IMR-90 (cell line): ENCODE measurements at regions not wholly inside any gene's neighbourhood (a gene's known extent, or its start where the extent isn't known, plus 50 kb on each side); places are given as distances from the start of the nearest gene placed in this dataset.

Experiments
- ATAC-seq: fragments of 200-7000 bp; cut with Tn5 transposase; 2 replicates; pipeline ENCODE4 v1.9.1; 2020; ENCODE audit warnings: low read depth, mild to moderate bottlenecking, moderate library complexity
- BruUV-seq: library from RNA; stranded (reverse); fragments of 400-500 nt; replicated peaks from 2 replicates; lab custom pipeline; 2021; lab: Mats Ljungman, UMichigan
- CTCF ChIA-PET: fragments of 300-600 bp; formaldehyde crosslinking; extraction: SDS; loops from one replicate; lab custom pipeline; 2021; ENCODE audit warnings: antibody characterized with exemption; lab: Yijun Ruan, JAX
- POLR2A ChIA-PET: fragments of 300-600 bp; sonication (Branson Sonifier 250); formaldehyde crosslinking; loops from one replicate; lab custom pipeline; 2022; ENCODE audit warnings: antibody characterized with exemption; ENCODE audit not compliant: unreplicated experiment; lab: Charles Lee
- DNase-seq: peaks from one replicate; pipeline ENCODE4 v3.0.0; 2013
- H2AFZ ChIP-seq: replicated peaks from 2 replicates; pipeline ENCODE3; 2013; ENCODE audit warnings: low read length, mild to moderate bottlenecking; ENCODE audit not compliant: poor library complexity
- H2AK5ac ChIP-seq: 2 replicates; pipeline ENCODE4 v1.6.1; 2013; ENCODE audit warnings: low read depth, low read length, inconsistent platforms
- H2AK9ac ChIP-seq: replicated peaks from 2 replicates; pipeline ENCODE3; 2013; ENCODE audit warnings: mild to moderate bottlenecking, low read depth, low read length, moderate library complexity; ENCODE audit not compliant: poor library complexity
- H2BK120ac ChIP-seq: 2 replicates; pipeline ENCODE4 v1.6.1; 2013; ENCODE audit warnings: low read depth, low read length, inconsistent platforms
- H2BK15ac ChIP-seq: 3 replicates; pipeline ENCODE4 v1.6.1; 2013; ENCODE audit warnings: low read depth, low read length, inconsistent platforms
- H2BK20ac ChIP-seq: 2 replicates; pipeline ENCODE4 v1.6.1; 2013; ENCODE audit warnings: low read depth, mild to moderate bottlenecking, inconsistent platforms, low read length, moderate library complexity
- H2BK5ac ChIP-seq: 2 replicates; pipeline ENCODE4 v1.6.1; 2013; ENCODE audit warnings: mild to moderate bottlenecking, low read depth, low read length, inconsistent platforms; ENCODE audit not compliant: poor library complexity, severe bottlenecking
- H3K14ac ChIP-seq: replicated peaks from 2 replicates; pipeline ENCODE4 v1.6.1; 2013; ENCODE audit warnings: low read depth, low read length, inconsistent platforms
- H3K18ac ChIP-seq: 2 replicates; pipeline ENCODE4 v1.6.1; 2013; ENCODE audit warnings: low read depth, low read length, control low read depth
- H3K23ac ChIP-seq: 2 replicates; pipeline ENCODE4 v1.6.1; 2013; ENCODE audit warnings: low read depth, low read length, inconsistent platforms
- H3K27ac ChIP-seq: 2 replicates; pipeline ENCODE4 v1.5.1; 2013; ENCODE audit warnings: mild to moderate bottlenecking, control low read depth, low read length; ENCODE audit not compliant: insufficient read depth
- H3K27me3 ChIP-seq: 2 replicates; pipeline ENCODE4 v1.6.1; 2013; ENCODE audit warnings: low read length; ENCODE audit not compliant: control insufficient read depth, insufficient read depth
- H3K36me3 ChIP-seq: 2 replicates; pipeline ENCODE4 v1.6.1; 2013; ENCODE audit warnings: low read length, mixed read lengths; ENCODE audit not compliant: control insufficient read depth, insufficient read depth
- H3K4ac ChIP-seq: 2 replicates; pipeline ENCODE4 v1.6.1; 2013; ENCODE audit warnings: low read depth, low read length, inconsistent platforms
- H3K4me1 ChIP-seq: 2 replicates; pipeline ENCODE4 v1.6.1; 2013; ENCODE audit warnings: low read length, mixed read lengths; ENCODE audit not compliant: control insufficient read depth, insufficient read depth
- H3K4me2 ChIP-seq: 2 replicates; pipeline ENCODE4 v1.6.1; 2013; ENCODE audit warnings: low read depth, mild to moderate bottlenecking, control low read depth, low read length, moderate library complexity
- H3K4me3 ChIP-seq: 2 replicates; pipeline ENCODE4 v1.5.1; 2013; ENCODE audit warnings: low read depth, mild to moderate bottlenecking, control low read depth, low read length, moderate library complexity; ENCODE audit not compliant: insufficient read depth
- H3K56ac ChIP-seq: 2 replicates; pipeline ENCODE4 v1.6.1; 2013; ENCODE audit warnings: low read length, inconsistent platforms; ENCODE audit not compliant: insufficient read depth; ENCODE audit errors: extremely low read depth
- H3K79me1 ChIP-seq, 2 experiments: 2 replicates each; pipeline ENCODE4 v1.6.1; 2013; ENCODE audit warnings: low read length in 2 of 2, inconsistent platforms in 1 of 2, low read depth in 1 of 2
- H3K9ac ChIP-seq: 2 replicates; pipeline ENCODE4 v1.6.1; 2013; ENCODE audit warnings: low read depth, low read length, control low read depth
- H3K9me1 ChIP-seq: 2 replicates; pipeline ENCODE4 v1.6.1; 2013; ENCODE audit warnings: low read length, inconsistent platforms; ENCODE audit not compliant: insufficient read depth
- H3K9me3 ChIP-seq: 2 replicates; pipeline ENCODE4 v1.6.1; 2013; ENCODE audit warnings: low read length; ENCODE audit not compliant: control insufficient read depth, insufficient read depth
- H4K20me1 ChIP-seq: 2 replicates; pipeline ENCODE4 v1.6.1; 2013; ENCODE audit warnings: low read length, inconsistent platforms; ENCODE audit not compliant: insufficient read depth
- H4K5ac ChIP-seq: 2 replicates; pipeline ENCODE4 v1.6.1; 2013; ENCODE audit warnings: mild to moderate bottlenecking, low read depth, low read length, control low read depth
- H4K8ac ChIP-seq, 2 experiments: 2 replicates each; pipeline ENCODE4 v1.6.1; 2013; ENCODE audit warnings: low read depth in 2 of 2, low read length in 2 of 2, control low read depth in 1 of 2, inconsistent platforms in 1 of 2
- H4K91ac ChIP-seq: 2 replicates; pipeline ENCODE4 v1.6.1; 2013; ENCODE audit warnings: low read depth, low read length, inconsistent platforms; ENCODE audit not compliant: insufficient read depth
- BHLHE40 ChIP-seq: fragments of 150-350 bp; IDR thresholded peaks from 2 replicates; pipeline ENCODE4 v1.6.1; 2016; ENCODE audit warnings: mild to moderate bottlenecking, low read depth, low read length
- CEBPB ChIP-seq: IDR thresholded peaks from 2 replicates; pipeline ENCODE4 v1.6.1; 2012; ENCODE audit warnings: low read depth, low read length, improper control_type of control experiment
- CHD1 ChIP-seq: IDR thresholded peaks from 2 replicates; pipeline ENCODE4 v1.6.1; 2012; ENCODE audit warnings: low read depth, low read length, improper control_type of control experiment
- CTCF ChIP-seq: conservative IDR thresholded peaks from 2 replicates; pipeline ENCODE4 v1.5.1; 2012; ENCODE audit warnings: mild to moderate bottlenecking, low read depth, low read length, improper control_type of control experiment
- ELK1 ChIP-seq: fragments of 150-350 bp; IDR thresholded peaks from 2 replicates; pipeline ENCODE4 v1.6.1; 2016; ENCODE audit warnings: low read depth, mild to moderate bottlenecking, low read length, moderate library complexity, borderline replicate concordance
- FOS ChIP-seq: fragments of 150-350 bp; IDR thresholded peaks from 2 replicates; pipeline ENCODE4 v1.6.1; 2016; ENCODE audit warnings: low read depth, low read length
- MAFK ChIP-seq: IDR thresholded peaks from 2 replicates; pipeline ENCODE4 v1.6.1; 2012; ENCODE audit warnings: low read depth, low read length, improper control_type of control experiment
- MAZ ChIP-seq: IDR thresholded peaks from 2 replicates; pipeline ENCODE4 v1.6.1; 2012; ENCODE audit warnings: low read depth, mild to moderate bottlenecking, low read length, improper control_type of control experiment, moderate library complexity, borderline replicate concordance
- MXI1 ChIP-seq: IDR thresholded peaks from 2 replicates; pipeline ENCODE4 v1.6.1; 2012; ENCODE audit warnings: low read depth, mild to moderate bottlenecking, low read length, moderate library complexity, borderline replicate concordance
- NFE2L2 ChIP-seq: fragments of 150-350 bp; IDR thresholded peaks from 2 replicates; pipeline ENCODE4 v1.6.1; 2016; ENCODE audit warnings: low read depth, mild to moderate bottlenecking, low read length
- POLR2A ChIP-seq: IDR thresholded peaks from 2 replicates; pipeline ENCODE4 v1.6.1; 2012; ENCODE audit warnings: mild to moderate bottlenecking, low read depth, low read length
- RAD21 ChIP-seq: IDR thresholded peaks from 2 replicates; pipeline ENCODE4 v1.6.1; 2012; ENCODE audit warnings: low read length, improper control_type of control experiment
- RCOR1 ChIP-seq: IDR thresholded peaks from 2 replicates; pipeline ENCODE4 v1.6.1; 2012; ENCODE audit warnings: mild to moderate bottlenecking, low read length, improper control_type of control experiment; ENCODE audit not compliant: insufficient replicate concordance
- RFX5 ChIP-seq: IDR thresholded peaks from 2 replicates; pipeline ENCODE4 v1.8.0; 2012; ENCODE audit warnings: low read depth, mild to moderate bottlenecking, low read length, moderate library complexity
- SMC3 ChIP-seq: fragments of 150-350 bp; IDR thresholded peaks from 2 replicates; pipeline ENCODE4 v1.6.1; 2016; ENCODE audit warnings: low read depth, mild to moderate bottlenecking, antibody characterized with exemption, low read length, moderate library complexity
- USF2 ChIP-seq: fragments of 150-350 bp; IDR thresholded peaks from 2 replicates; pipeline ENCODE4 v1.6.1; 2017; ENCODE audit warnings: mild to moderate bottlenecking, antibody characterized with exemption, low read length, low read depth
- WGBS, 2 experiments: methylation state at CpG; one replicate each; pipeline versions ENCODE4 v1.1.5 to v1.1.7; 2013; ENCODE audit warnings: missing lambda C conversion rate in 2 of 2; ENCODE audit not compliant: insufficient read length in 1 of 2; ENCODE audit errors: extremely low coverage in 2 of 2; 5-methylcytosine and 5-hydroxymethylcytosine counted together
- dilution Hi-C: fragments of 300-500 bp; cut with HindIII; formaldehyde crosslinking; loops from one replicate; pipeline ENCODE4 v1.14.3; 2018; ENCODE audit warnings: low sequenced_read_pairs; ENCODE audit not compliant: unreplicated experiment
- in situ Hi-C: fragments of 300-500 bp; cut with MboI; formaldehyde crosslinking; loops from 3 replicates; pipeline ENCODE4 v1.14.3; 2019; ENCODE audit warnings: low sequenced_read_pairs, inconsistent platforms, mixed read lengths
- intact Hi-C: fragments of 100-400 bp; cut with micrococcal nuclease; formaldehyde crosslinking; loops from 2 replicates; pipeline ENCODE4 v1.10.0; 2022

GRCh38 chr1:194102607-194103006 is 916.2 kb upstream of the B3GALT2 start:
- intact Hi-C loops = no loop called here
- WGBS, 2 experiments = no CpG with 5 or more reads among the region's 2 CpGs
- H3K18ac ChIP-seq = no peak overlapping the region
- no peaks in the 10 kb centered on the region for H3K79me1 ChIP-seq
- dilution Hi-C loops = no loop called here
- H3K4ac ChIP-seq = no peak overlapping the region
- no peak overlapping the region for H4K91ac ChIP-seq
- H3K9me3 ChIP-seq = no peaks in the 10 kb centered on the region
- no peak overlapping the region for H3K56ac ChIP-seq
- H2BK120ac ChIP-seq = no peak overlapping the region
- H4K8ac ChIP-seq = no peak overlapping the region
- H3K9me1 ChIP-seq = no peaks in the 10 kb centered on the region
- DNase-seq = peak; percentile 4
- H2BK5ac ChIP-seq = no peak overlapping the region
- H3K4me3 ChIP-seq = no peak overlapping the region
- TF ChIP-seq CTCF = no peak
- TF ChIP-seq USF2 = no peak
- no peak for TF ChIP-seq FOS
- no peak for TF ChIP-seq RFX5
- no peak for TF ChIP-seq RCOR1
- TF ChIP-seq ELK1 = no peak
- no peak for TF ChIP-seq SMC3
- no peak for TF ChIP-seq MAZ
- no peak for TF ChIP-seq CEBPB
- no peak for TF ChIP-seq BHLHE40
- TF ChIP-seq POLR2A = no peak
- no peak for TF ChIP-seq CHD1
- no peak for TF ChIP-seq NFE2L2
- TF ChIP-seq MAFK = no peak
- TF ChIP-seq RAD21 = no peak
- TF ChIP-seq MXI1 = no peak
- H4K20me1 ChIP-seq = no peaks in the 10 kb centered on the region
- no peak overlapping the region for H3K4me2 ChIP-seq
- H2BK15ac ChIP-seq = no peak overlapping the region
- H3K14ac ChIP-seq = no peak overlapping the region
- no peaks in the 10 kb centered on the region for H3K36me3 ChIP-seq
- ChIA-PET POLR2A (no interaction called here), CTCF (interaction anchor here (0.8 to 1.1 kb wide), 2 partner anchors 12 to 139 kb away, joined by 3 read pairs; no protein-coding TSS in a partner anchor)
- H3K27me3 ChIP-seq = no peaks in the 10 kb centered on the region
- no TSS peak for BruUV-seq
- H2AK5ac ChIP-seq = no peak overlapping the region
- H3K27ac ChIP-seq = no peak overlapping the region
- no peak overlapping the region for H3K23ac ChIP-seq
- H3K4me1 ChIP-seq = no peaks in the 10 kb centered on the region
- peak overlapping the region; percentile 11 for H2AFZ ChIP-seq
- no peak overlapping the region for H2BK20ac ChIP-seq
- ATAC-seq = no peak
- in situ Hi-C loops = no loop called here
- no peak overlapping the region for H2AK9ac ChIP-seq
- H3K9ac ChIP-seq = no peak overlapping the region
- no peak overlapping the region for H4K5ac ChIP-seq
